GM12865 (cell line): ENCODE measurements at regions not wholly inside any gene's neighbourhood (a gene's known extent, or its start where the extent isn't known, plus 50 kb on each side); places are given as distances from the start of the nearest gene placed in this dataset.

ENCODE experiments used
- DNase-seq: peaks from one replicate; pipeline ENCODE4 v3.0.0; 2010; ENCODE audit warnings: low read depth
- H3K4me3 ChIP-seq: 2 replicates; pipeline ENCODE4 v1.5.1; 2011; ENCODE audit warnings: mild to moderate bottlenecking, low read depth, low read length, control low read depth
- TF ChIP-seq, protein P1 (sequence below): IDR thresholded peaks from 2 replicates; pipeline ENCODE4 v1.5.1; 2011; ENCODE audit warnings: low read length, control low read depth, low read depth, inconsistent platforms; ENCODE audit not compliant: insufficient read depth; ENCODE audit errors: missing control alignments

DNA sequence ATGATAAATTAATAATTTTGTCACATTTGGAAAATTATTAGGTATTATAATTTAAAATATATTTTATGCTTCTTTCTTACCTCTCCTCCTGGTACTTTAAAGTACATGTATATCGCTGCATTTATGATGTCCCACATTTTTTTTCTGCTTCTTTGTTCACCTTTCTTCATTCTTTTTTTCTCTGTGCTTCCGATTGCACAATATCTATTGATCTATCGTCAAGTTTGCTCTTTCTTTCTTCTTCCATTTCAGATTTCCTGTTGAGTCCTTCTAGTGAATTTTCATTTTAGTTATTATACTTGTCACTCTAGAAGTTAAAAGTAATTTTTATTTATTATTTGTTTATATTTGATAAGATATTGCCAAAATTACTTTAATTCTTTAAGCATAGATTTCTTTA lies 441.0 kb upstream of the HS3ST5 start:
- TF ChIP-seq, protein P1, sequence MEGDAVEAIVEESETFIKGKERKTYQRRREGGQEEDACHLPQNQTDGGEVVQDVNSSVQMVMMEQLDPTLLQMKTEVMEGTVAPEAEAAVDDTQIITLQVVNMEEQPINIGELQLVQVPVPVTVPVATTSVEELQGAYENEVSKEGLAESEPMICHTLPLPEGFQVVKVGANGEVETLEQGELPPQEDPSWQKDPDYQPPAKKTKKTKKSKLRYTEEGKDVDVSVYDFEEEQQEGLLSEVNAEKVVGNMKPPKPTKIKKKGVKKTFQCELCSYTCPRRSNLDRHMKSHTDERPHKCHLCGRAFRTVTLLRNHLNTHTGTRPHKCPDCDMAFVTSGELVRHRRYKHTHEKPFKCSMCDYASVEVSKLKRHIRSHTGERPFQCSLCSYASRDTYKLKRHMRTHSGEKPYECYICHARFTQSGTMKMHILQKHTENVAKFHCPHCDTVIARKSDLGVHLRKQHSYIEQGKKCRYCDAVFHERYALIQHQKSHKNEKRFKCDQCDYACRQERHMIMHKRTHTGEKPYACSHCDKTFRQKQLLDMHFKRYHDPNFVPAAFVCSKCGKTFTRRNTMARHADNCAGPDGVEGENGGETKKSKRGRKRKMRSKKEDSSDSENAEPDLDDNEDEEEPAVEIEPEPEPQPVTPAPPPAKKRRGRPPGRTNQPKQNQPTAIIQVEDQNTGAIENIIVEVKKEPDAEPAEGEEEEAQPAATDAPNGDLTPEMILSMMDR: no peak
- DNase-seq: no peak

DNA sequence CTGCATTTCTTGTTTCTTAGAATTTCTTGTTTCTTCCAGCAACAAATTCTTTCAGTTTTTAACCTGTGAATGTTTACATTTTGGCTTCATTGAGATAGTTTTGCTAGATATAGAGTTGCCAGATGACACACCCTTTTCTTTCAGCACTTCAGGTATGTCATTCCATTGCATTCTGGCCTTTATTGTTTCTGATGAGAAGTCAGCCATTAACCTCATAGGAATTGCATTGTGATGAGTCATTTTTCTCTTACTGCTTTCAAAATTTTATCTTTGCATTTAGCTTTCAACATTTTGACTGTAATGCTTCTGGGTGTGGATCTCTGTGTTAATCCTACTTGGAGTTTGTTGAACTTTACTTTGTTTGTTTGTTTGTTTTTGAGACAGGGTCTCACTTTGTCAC lies 440.3 kb upstream of the HS3ST5 start:
- TF ChIP-seq, protein P1: no peak

More for the DNA sequence above, 441.0 kb upstream of the HS3ST5 start:
- no peak overlapping the region for H3K4me3 ChIP-seq

DNA sequence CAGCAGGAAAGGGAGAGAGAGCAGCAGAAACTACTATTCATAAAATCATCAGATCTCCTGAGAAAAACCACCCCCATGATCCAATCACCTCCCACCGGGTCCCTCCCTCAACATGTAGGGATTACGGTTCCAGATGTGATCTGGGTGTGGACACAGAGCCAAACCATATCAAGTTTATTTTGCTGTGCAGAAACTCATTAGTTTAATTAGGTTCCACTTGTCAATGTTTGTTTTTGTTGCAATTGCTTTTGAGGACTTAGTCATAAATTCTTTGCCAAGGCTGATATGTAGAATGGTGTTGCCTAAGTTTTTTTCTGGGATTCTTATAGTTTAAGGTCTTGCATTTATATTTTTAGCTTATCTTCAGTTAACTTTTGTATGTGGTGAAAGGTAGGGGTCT lies 422.0 kb upstream of the HS3ST5 start:
- no peak for DNase-seq
- TF ChIP-seq, protein P1: no peak
- no peak overlapping the region for H3K4me3 ChIP-seq

More for the DNA sequence above, 440.3 kb upstream of the HS3ST5 start:
- DNase-seq: no peak
- no peak overlapping the region for H3K4me3 ChIP-seq

DNA sequence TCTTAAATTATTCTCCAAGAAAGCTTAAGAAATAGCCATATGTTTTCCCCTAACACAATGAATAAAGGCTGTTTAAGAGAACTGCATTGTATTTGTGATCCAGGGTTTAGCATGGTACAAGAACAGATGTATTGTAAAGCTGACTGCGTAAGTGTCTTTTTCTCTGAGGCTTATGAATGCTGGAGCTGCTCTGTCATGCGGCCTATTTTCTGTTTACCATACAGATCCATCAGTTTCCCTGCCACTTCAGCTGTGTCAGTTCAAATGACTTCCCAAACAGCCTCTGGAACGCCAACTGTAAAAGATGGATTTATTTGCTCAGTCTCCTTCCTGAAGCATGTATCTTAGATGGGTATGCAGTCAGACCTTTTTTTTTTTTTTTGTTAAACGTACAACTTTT lies 419.3 kb upstream of the HS3ST5 start:
- no peak overlapping the region for H3K4me3 ChIP-seq
- TF ChIP-seq, protein P1: no peak
- no peak for DNase-seq

DNA sequence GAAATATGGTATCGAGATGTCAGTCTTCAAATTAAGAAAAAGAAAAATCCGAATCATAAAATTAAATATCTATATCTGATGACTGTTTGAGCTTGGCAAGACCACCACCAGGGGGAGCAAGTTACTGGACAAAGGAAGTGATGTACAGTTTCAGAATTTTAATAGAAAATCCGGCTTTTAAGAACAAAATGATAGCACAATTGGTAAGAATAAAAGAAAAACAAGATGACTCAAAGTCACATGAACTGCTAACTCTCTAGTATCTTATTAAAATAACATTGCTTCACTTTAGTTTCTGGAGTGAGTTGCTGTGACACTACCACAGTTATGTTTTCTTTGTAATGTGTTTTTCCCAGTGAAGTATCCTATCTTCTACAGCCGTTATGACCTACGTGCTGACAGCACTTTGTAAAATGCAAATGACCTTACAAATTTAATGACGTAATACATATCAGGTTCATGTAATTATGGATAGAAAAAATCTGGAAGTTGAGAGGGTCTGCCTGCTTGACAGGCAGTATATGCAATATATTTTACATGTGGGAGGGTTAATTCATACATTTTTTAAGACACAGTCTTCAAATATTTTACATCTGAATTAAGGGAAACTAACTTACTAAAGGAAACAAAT lies 405.3 kb upstream of the HS3ST5 start:
- no peak overlapping the region for H3K4me3 ChIP-seq
- TF ChIP-seq, protein P1: peak; percentile 67
- peak; percentile 61 for DNase-seq

DNA sequence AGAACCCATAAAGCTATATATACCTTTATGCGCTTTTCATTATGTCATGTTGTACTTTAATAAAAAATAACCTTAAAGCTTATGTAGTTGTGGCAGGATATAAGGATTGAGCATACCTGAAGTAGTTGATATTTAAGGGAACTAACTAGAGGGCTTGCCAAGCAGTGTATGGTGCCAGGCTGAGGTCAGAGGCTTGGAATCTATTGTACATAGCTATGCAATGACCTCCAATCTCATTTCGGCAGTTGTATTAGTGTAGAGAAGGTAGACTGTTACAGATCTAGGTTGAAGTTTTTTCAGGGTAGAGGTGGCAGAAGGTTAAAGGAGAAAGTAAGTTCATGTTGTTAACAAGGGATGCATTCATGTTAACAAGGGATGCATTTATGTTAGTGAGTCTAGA lies 397.7 kb upstream of the HS3ST5 start:
- DNase-seq: no peak
- H3K4me3 ChIP-seq: no peak overlapping the region
- TF ChIP-seq, protein P1: no peak

DNA sequence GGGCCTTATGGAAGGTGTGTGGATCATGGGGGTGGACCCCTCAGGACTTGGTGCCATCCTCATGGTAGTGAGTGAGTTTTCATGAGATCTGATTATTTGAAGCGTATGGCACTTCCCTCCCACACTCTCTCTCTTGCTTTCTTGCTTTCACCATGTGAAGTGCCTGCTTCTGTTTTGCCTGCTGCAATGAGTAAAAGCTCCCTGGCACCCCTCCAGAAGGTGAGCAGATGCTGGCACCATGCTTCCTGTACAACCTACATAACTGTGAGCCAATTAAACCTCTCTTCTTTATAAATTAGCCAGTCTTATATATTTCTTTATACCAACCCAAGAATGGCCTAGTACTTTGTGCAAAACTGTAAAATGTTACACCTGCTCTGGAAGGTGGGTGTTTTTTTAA lies 396.8 kb upstream of the HS3ST5 start:
- TF ChIP-seq, protein P1: no peak
- H3K4me3 ChIP-seq: no peak overlapping the region
- no peak for DNase-seq
